ENCODE measurements at regions not wholly inside any gene's neighbourhood (a gene's known extent, or its start where the extent isn't known, plus 50 kb on each side); places are given as distances from the start of the nearest gene placed in this dataset.

DNA sequence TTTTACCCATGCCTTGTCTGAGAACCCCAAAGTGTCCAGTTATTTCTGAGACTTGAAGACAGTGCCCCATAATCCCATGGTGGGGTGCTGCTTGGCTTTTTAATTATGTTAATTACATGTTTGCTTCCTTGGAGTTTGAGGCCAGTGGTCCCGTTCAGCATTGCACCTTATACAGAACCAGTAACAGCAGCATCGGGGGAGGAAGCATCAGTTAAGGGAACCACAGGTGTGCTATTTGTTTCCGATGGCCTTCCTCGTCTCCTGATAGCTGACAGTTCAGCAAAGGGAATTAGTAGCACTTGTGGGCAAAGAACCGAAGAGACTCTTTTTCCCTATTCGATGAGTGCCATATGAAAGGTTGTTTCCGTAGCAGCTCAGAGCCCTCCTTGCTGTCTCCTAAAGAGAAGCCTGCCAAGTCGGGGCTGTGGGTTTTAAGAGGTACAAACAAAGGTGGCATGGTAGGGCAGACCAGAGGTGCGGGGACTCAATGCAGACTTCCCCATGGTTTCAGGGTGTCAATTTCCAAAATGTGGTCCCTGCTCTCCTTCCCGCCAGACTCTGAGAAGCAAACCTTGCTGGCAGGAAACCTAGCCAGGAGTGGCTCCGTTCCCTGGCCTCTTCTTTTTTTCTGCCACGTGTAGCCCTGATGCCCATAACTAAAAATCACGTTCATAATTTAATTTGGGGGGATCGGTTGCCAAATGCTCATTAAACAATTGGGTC lies 225.2 kb upstream of the TSHZ3 start:
- WGBS (ENCODE audit: insufficient coverage, low lambda C conversion rate): 100% methylated on average over 2 of the region's 14 CpGs
- no peaks in the 10 kb centered on the region for H3K36me3 ChIP-seq (ENCODE audit: control insufficient read depth, insufficient read depth, low read length)
- H3K4me1 ChIP-seq (ENCODE audit: control insufficient read depth, insufficient read depth, low read length): no peaks in the 10 kb centered on the region
- no peak overlapping the region for H3K4me3 ChIP-seq (ENCODE audit: low read length)
- no peaks in the 10 kb centered on the region for H3K27me3 ChIP-seq (ENCODE audit: control insufficient read depth, insufficient read depth, low read length)
- no peak overlapping the region for H3K27ac ChIP-seq (ENCODE audit: low read length)
- H3K9me3 ChIP-seq (ENCODE audit: control insufficient read depth, low read depth, low read length): no peaks in the 10 kb centered on the region
- no peak for DNase-seq

DNA sequence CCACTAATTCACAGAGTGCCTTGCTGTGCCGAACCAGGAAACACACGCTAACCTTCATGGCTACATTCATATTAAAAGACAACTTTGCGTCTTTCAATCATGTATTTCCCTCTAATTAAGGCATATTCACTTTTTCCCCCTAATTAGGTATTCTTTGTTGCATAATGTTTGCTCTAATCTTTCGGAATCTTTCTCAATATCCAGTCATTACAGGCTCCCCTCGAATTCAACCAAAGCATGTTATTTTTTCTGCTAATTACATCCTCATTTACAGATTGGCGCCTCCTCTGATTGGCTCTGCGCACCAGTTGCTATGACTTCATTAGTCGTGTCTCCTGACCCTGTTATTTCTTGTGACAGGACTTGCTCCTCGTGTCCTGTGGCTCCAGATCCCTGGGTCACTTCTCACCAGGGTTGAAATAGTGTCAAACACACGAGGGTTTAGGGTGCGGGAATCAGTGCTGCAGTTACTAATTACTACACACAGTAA lies 226.7 kb upstream of the TSHZ3 start:
- DNase-seq: no peak
- Histone ChIP-seq H3K36me3 (ENCODE audit: control insufficient read depth, insufficient read depth, low read length) (no peaks in the 10 kb centered on the region), H3K4me3 (ENCODE audit: low read length) (no peak overlapping the region), H3K9me3 (ENCODE audit: control insufficient read depth, low read depth, low read length) (no peaks in the 10 kb centered on the region), H3K27ac (ENCODE audit: low read length) (no peak overlapping the region), H3K4me1 (ENCODE audit: control insufficient read depth, insufficient read depth, low read length) (no peaks in the 10 kb centered on the region), H3K27me3 (ENCODE audit: control insufficient read depth, insufficient read depth, low read length) (no peaks in the 10 kb centered on the region)
- 100% methylated on average over 2 of the region's 11 CpGs for WGBS (ENCODE audit: insufficient coverage, low lambda C conversion rate)

DNA sequence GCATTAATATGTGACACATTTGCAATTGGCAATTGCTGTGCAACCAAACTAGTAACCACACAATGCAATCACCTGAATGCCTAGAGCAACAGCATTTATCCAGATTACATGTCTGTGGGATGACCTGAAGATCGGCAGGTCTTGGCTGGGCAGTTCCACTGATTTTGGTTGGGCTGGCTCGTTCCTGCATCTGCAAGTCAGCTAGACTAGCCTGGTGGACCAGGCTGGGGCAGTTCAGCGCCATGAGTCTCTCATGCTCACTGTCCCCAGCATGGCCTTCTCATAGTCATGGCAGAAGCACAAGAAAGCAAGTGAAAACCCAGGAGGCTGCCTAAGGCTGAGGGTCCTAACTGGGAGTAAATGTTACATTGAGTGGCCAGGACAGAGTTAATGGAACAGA lies 229.1 kb upstream of the TSHZ3 start:
- no CpG with 5 or more reads among the region's 3 CpGs for WGBS (ENCODE audit: insufficient coverage, low lambda C conversion rate)
- Histone ChIP-seq H3K27ac (ENCODE audit: low read length) (no peak overlapping the region), H3K9me3 (ENCODE audit: control insufficient read depth, low read depth, low read length) (no peaks in the 10 kb centered on the region), H3K4me3 (ENCODE audit: low read length) (no peak overlapping the region), H3K36me3 (ENCODE audit: control insufficient read depth, insufficient read depth, low read length) (no peaks in the 10 kb centered on the region), H3K27me3 (ENCODE audit: control insufficient read depth, insufficient read depth, low read length) (no peaks in the 10 kb centered on the region), H3K4me1 (ENCODE audit: control insufficient read depth, insufficient read depth, low read length) (no peaks in the 10 kb centered on the region)
- DNase-seq: no peak

DNA sequence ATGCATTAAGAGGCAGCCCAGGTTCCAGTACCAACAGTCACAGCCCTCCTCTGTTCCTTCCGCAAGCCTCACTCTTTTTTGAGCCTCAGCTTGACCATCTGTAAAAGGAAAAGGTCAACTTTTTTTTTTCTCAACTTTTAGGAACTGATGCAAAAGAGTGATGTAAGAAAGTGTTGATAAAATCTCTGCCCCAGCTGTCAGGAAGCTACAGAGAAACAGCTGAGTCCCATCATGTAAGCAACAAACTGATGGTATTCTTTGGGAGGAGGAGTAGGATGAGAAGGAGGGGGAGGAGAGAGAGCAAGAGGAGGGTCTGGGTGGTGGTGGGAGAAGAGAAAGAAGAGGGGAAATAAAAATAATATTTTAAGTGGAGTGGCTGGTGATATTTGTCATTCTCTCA lies 233.9 kb upstream of the TSHZ3 start:
- Histone ChIP-seq H3K9me3 (ENCODE audit: control insufficient read depth, low read depth, low read length) (no peaks in the 10 kb centered on the region), H3K36me3 (ENCODE audit: control insufficient read depth, insufficient read depth, low read length) (no peaks in the 10 kb centered on the region), H3K4me3 (ENCODE audit: low read length) (no peak overlapping the region), H3K27me3 (ENCODE audit: control insufficient read depth, insufficient read depth, low read length) (no peaks in the 10 kb centered on the region), H3K4me1 (ENCODE audit: control insufficient read depth, insufficient read depth, low read length) (no peaks in the 10 kb centered on the region), H3K27ac (ENCODE audit: low read length) (no peak overlapping the region)
- WGBS (ENCODE audit: insufficient coverage, low lambda C conversion rate): 83% methylated on average over 1 of the region's 1 CpG
- peak in 1 of 2 donors; percentile 7 for DNase-seq

GRCh38 chr19:31586282-31586681 lies 237.0 kb upstream of the TSHZ3 start:
- Histone ChIP-seq H3K27ac (ENCODE audit: low read length) (no peak overlapping the region), H3K36me3 (ENCODE audit: control insufficient read depth, insufficient read depth, low read length) (no peaks in the 10 kb centered on the region), H3K4me1 (ENCODE audit: control insufficient read depth, insufficient read depth, low read length) (no peaks in the 10 kb centered on the region), H3K27me3 (ENCODE audit: control insufficient read depth, insufficient read depth, low read length) (no peaks in the 10 kb centered on the region), H3K4me3 (ENCODE audit: low read length) (no peak overlapping the region), H3K9me3 (ENCODE audit: control insufficient read depth, low read depth, low read length) (no peaks in the 10 kb centered on the region)
- WGBS (ENCODE audit: insufficient coverage, low lambda C conversion rate): 46% methylated on average over 3 of the region's 3 CpGs
- DNase-seq: no peak

DNA sequence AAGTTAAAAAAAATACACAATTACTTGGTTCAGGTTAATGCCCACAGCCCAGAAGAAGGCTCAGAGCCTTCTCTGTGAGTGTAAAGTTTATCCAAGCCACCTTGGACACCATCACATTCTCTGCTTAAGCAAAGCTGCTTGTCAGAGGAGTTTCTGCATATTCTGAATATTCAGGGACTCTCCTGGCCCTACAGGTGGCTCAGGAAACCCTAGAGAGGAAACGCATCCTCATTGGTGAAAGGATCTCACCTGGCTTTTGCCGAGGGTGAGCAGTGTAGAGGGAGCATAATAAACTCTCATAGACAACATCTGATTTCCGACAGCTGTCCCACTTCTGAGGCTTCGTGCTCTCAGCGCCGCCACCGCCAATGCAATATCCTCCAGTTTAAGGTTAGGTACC lies 239.9 kb upstream of the TSHZ3 start:
- H3K4me1 ChIP-seq (ENCODE audit: control insufficient read depth, insufficient read depth, low read length): no peaks in the 10 kb centered on the region
- H3K27ac ChIP-seq (ENCODE audit: low read length): no peak overlapping the region
- H3K4me3 ChIP-seq (ENCODE audit: low read length): no peak overlapping the region
- no peak for DNase-seq
- WGBS (ENCODE audit: insufficient coverage, low lambda C conversion rate): no CpG with 5 or more reads among the region's 7 CpGs
- no peaks in the 10 kb centered on the region for H3K9me3 ChIP-seq (ENCODE audit: control insufficient read depth, low read depth, low read length)
- H3K27me3 ChIP-seq (ENCODE audit: control insufficient read depth, insufficient read depth, low read length): no peaks in the 10 kb centered on the region
- H3K36me3 ChIP-seq (ENCODE audit: control insufficient read depth, insufficient read depth, low read length): no peaks in the 10 kb centered on the region

DNA sequence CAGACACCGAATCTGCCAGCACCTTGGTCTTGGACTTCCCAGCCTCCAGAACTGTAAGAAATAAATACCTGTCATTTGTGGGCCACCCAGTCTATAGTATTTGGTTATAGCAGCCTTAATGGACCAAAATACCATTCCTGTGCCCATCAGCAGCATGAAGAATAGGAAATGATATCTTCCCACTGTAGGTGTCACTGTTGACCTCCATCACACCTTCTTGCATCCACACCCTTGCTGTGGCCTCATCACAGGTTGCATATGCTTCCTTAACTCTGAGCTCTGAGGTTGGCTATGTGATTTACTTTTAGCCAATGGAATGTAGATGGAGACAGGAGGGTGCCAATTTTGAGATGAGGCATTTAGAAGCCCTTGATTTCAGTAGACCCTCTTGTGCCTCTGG lies 242.0 kb upstream of the TSHZ3 start:
- no peaks in the 10 kb centered on the region for H3K27me3 ChIP-seq (ENCODE audit: control insufficient read depth, insufficient read depth, low read length)
- no peak overlapping the region for H3K4me3 ChIP-seq (ENCODE audit: low read length)
- no peaks in the 10 kb centered on the region for H3K36me3 ChIP-seq (ENCODE audit: control insufficient read depth, insufficient read depth, low read length)
- H3K27ac ChIP-seq (ENCODE audit: low read length): no peak overlapping the region
- DNase-seq: no peak
- no CpG with 5 or more reads among the region's 1 CpG for WGBS (ENCODE audit: insufficient coverage, low lambda C conversion rate)
- no peaks in the 10 kb centered on the region for H3K4me1 ChIP-seq (ENCODE audit: control insufficient read depth, insufficient read depth, low read length)
- H3K9me3 ChIP-seq (ENCODE audit: control insufficient read depth, low read depth, low read length): no peaks in the 10 kb centered on the region

GRCh38 chr19:31592456-31592855 lies 243.2 kb upstream of the TSHZ3 start:
- WGBS (ENCODE audit: insufficient coverage, low lambda C conversion rate): no CpG with 5 or more reads among the region's 14 CpGs
- no peaks in the 10 kb centered on the region for H3K9me3 ChIP-seq (ENCODE audit: control insufficient read depth, low read depth, low read length)
- H3K27me3 ChIP-seq (ENCODE audit: control insufficient read depth, insufficient read depth, low read length): no peaks in the 10 kb centered on the region
- H3K36me3 ChIP-seq (ENCODE audit: control insufficient read depth, insufficient read depth, low read length): no peaks in the 10 kb centered on the region
- no peak overlapping the region for H3K4me3 ChIP-seq (ENCODE audit: low read length)
- DNase-seq: no peak
- H3K4me1 ChIP-seq (ENCODE audit: control insufficient read depth, insufficient read depth, low read length): no peaks in the 10 kb centered on the region
- no peak overlapping the region for H3K27ac ChIP-seq (ENCODE audit: low read length)

GRCh38 chr19:31594701-31595100 lies 245.5 kb upstream of the TSHZ3 start:
- WGBS (ENCODE audit: insufficient coverage, low lambda C conversion rate): 82% methylated on average over 4 of the region's 6 CpGs
- no peaks in the 10 kb centered on the region for H3K9me3 ChIP-seq (ENCODE audit: control insufficient read depth, low read depth, low read length)
- no peak overlapping the region for H3K27ac ChIP-seq (ENCODE audit: low read length)
- H3K4me1 ChIP-seq (ENCODE audit: control insufficient read depth, insufficient read depth, low read length): no peaks in the 10 kb centered on the region
- no peaks in the 10 kb centered on the region for H3K36me3 ChIP-seq (ENCODE audit: control insufficient read depth, insufficient read depth, low read length)
- DNase-seq: no peak
- no peak overlapping the region for H3K4me3 ChIP-seq (ENCODE audit: low read length)
- no peaks in the 10 kb centered on the region for H3K27me3 ChIP-seq (ENCODE audit: control insufficient read depth, insufficient read depth, low read length)

GRCh38 chr19:31595521-31595920 lies 246.3 kb upstream of the TSHZ3 start:
- Histone ChIP-seq H3K27ac (ENCODE audit: low read length) (no peak overlapping the region), H3K36me3 (ENCODE audit: control insufficient read depth, insufficient read depth, low read length) (no peaks in the 10 kb centered on the region), H3K27me3 (ENCODE audit: control insufficient read depth, insufficient read depth, low read length) (no peaks in the 10 kb centered on the region), H3K9me3 (ENCODE audit: control insufficient read depth, low read depth, low read length) (no peaks in the 10 kb centered on the region), H3K4me3 (ENCODE audit: low read length) (no peak overlapping the region), H3K4me1 (ENCODE audit: control insufficient read depth, insufficient read depth, low read length) (no peaks in the 10 kb centered on the region)
- no CpG with 5 or more reads among the region's 4 CpGs for WGBS (ENCODE audit: insufficient coverage, low lambda C conversion rate)
- no peak for DNase-seq

GRCh38 chr19:31596751-31597150 lies 247.5 kb upstream of the TSHZ3 start:
- Histone ChIP-seq H3K27me3 (ENCODE audit: control insufficient read depth, insufficient read depth, low read length) (no peaks in the 10 kb centered on the region), H3K4me1 (ENCODE audit: control insufficient read depth, insufficient read depth, low read length) (no peaks in the 10 kb centered on the region), H3K27ac (ENCODE audit: low read length) (no peak overlapping the region), H3K9me3 (ENCODE audit: control insufficient read depth, low read depth, low read length) (no peaks in the 10 kb centered on the region), H3K36me3 (ENCODE audit: control insufficient read depth, insufficient read depth, low read length) (no peaks in the 10 kb centered on the region), H3K4me3 (ENCODE audit: low read length) (no peak overlapping the region)
- no peak for DNase-seq
- WGBS (ENCODE audit: insufficient coverage, low lambda C conversion rate): no CpG with 5 or more reads among the region's 8 CpGs

Data from large intestine (tissue), 3 donors.